ENCODE measurements at regions not wholly inside any gene's neighbourhood (a gene's known extent, or its start where the extent isn't known, plus 50 kb on each side); places are given as distances from the start of the nearest gene placed in this dataset.
"Not testable (repeated sequence)": the region's sequence is repeated elsewhere in the genome, so short reads cannot be mapped to it uniquely, and the experiment has no call there.

DNA sequence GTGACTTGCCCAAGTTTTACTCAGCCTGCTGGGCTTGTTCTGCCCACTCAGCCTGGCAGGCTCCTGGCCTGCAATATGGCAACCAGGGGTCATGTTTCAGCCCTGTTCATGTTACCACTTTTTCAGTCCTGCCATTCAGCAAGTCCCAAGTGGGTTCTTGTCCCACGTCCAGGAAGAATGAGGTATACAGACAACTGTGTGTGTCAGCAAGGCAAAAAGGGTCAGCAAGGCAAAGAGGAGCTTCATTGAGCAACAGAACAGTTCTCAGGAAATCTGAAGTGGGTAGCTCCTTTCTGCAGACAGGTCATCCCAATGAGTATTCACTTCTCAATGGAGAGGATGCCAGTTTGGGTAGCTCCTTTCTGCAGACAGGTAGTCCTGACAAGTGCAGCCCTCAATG is 1233.3 kb upstream of the B3GALT2 start:
- no peaks in the 10 kb centered on the region for H3K27me3 ChIP-seq
- DNase-seq = no peak
- H3K4me1 ChIP-seq = no peaks in the 10 kb centered on the region
- intact Hi-C loops (cut with DNase I; ENCODE audit: low total_unique reads) = no loop called here
- H3K36me3 ChIP-seq = no peaks in the 10 kb centered on the region
- H3K9me3 ChIP-seq = peaks cover 0 to 10% (median 0%) of the 10 kb centered on the region in 3 donors
- H3K27ac ChIP-seq = no peak overlapping the region
- no peak overlapping the region for H3K4me3 ChIP-seq
- TF ChIP-seq, protein P1, sequence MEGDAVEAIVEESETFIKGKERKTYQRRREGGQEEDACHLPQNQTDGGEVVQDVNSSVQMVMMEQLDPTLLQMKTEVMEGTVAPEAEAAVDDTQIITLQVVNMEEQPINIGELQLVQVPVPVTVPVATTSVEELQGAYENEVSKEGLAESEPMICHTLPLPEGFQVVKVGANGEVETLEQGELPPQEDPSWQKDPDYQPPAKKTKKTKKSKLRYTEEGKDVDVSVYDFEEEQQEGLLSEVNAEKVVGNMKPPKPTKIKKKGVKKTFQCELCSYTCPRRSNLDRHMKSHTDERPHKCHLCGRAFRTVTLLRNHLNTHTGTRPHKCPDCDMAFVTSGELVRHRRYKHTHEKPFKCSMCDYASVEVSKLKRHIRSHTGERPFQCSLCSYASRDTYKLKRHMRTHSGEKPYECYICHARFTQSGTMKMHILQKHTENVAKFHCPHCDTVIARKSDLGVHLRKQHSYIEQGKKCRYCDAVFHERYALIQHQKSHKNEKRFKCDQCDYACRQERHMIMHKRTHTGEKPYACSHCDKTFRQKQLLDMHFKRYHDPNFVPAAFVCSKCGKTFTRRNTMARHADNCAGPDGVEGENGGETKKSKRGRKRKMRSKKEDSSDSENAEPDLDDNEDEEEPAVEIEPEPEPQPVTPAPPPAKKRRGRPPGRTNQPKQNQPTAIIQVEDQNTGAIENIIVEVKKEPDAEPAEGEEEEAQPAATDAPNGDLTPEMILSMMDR (IDR thresholded peaks at IDR 0.05) = no peak

DNA sequence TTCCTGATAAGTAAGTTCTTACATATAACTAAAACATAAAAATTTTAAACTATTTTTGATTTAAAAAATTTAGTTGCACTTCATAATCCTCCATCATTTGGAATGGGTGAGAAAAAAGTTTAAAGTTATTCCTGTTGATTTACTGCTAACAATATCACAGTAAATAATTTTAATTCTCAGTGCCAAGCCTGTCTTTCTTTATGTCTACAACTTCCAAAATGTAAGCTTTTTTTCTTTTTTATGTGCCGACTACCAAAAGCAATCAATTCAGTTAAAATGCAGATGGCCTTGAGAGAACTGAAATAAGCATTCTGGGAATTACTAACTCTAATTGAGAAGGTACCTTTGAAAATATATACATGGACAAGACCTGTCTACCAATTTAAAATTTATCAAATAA is 1224.3 kb upstream of the B3GALT2 start:
- Histone ChIP-seq H3K4me1 (no peaks in the 10 kb centered on the region), H3K27me3 (no peaks in the 10 kb centered on the region), H3K4me3 (no peak overlapping the region), H3K9me3 (peaks cover 0 to 6% (median 0%) of the 10 kb centered on the region in 3 donors), H3K27ac (no peak overlapping the region), H3K36me3 (no peaks in the 10 kb centered on the region)
- TF ChIP-seq, protein P1 (IDR thresholded peaks at IDR 0.05) = no peak
- no peak for DNase-seq
- intact Hi-C loops (cut with DNase I; ENCODE audit: low total_unique reads) = no loop called here

DNA sequence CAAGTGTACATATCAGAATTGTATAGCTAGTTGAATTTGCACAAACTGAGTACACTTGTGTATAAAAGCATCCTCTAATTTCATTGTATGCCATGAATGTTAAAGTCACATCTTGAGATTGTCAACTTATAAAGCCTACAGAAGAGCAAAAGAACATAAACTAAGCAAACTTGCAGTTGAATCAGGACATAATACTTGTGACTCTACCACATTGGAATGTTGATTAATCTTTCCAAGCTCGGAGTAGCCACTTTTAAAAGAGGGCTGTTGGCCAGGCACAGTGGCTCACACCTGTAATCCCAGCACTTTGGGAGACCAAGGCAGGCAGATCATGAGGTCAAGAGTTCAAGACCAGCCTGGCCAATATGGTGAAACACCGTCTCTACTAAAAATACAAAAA is 1220.8 kb upstream of the B3GALT2 start:
- H3K4me3 ChIP-seq; DNase-seq; H3K27me3 ChIP-seq; intact Hi-C loops (cut with DNase I; ENCODE audit: low total_unique reads); H3K4me1 ChIP-seq; H3K9me3 ChIP-seq; H3K27ac ChIP-seq; H3K36me3 ChIP-seq: not testable (repeated sequence)

DNA sequence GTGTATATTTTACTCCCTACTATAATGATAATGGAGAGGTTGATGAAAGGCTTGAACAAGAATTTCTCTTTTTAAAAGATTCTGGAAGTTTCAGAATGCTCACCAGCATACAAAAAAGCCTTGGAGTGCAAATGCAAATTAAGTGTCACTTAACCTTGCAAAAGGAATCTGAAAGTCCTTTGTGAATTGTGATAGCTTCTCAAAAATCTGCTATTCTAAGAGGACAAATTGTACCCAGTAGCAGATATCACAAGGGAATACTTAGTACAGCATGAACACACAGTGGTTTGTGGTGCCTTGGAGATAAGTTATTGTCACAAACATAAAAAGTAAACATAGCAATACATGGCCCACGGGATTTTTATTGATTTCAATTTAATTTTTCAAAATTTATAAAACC is 1208.3 kb upstream of the B3GALT2 start:
- intact Hi-C loops (cut with DNase I; ENCODE audit: low total_unique reads) = no loop called here
- Histone ChIP-seq H3K27me3 (no peaks in the 10 kb centered on the region), H3K27ac (no peak overlapping the region), H3K36me3 (no peaks in the 10 kb centered on the region), H3K4me3 (no peak overlapping the region), H3K4me1 (no peaks in the 10 kb centered on the region), H3K9me3 (no peaks in the 10 kb centered on the region)
- TF ChIP-seq, protein P1 (IDR thresholded peaks at IDR 0.05) = no peak
- no peak for DNase-seq

DNA sequence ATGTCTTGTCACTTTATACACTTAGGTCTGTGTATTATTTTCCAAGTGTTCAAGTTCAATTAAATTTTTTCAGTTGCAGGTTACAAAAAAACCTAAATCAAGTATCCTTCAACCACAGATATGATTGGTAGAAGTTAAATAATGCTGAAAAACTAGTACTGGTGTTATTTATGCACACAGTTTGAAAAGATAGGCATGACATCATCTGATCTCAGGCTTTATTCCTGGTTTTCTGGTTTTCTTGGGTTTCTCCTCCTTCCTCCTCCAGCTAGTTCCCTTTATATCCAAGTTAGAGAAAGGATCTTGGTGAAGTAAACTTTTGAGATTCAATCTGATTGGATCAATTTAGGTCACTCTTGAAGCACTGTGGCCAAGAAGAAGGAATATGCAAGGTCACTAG is 1201.1 kb upstream of the B3GALT2 start:
- intact Hi-C loops (cut with DNase I; ENCODE audit: low total_unique reads) = no loop called here
- TF ChIP-seq, protein P1 (IDR thresholded peaks at IDR 0.05) = no peak

DNA sequence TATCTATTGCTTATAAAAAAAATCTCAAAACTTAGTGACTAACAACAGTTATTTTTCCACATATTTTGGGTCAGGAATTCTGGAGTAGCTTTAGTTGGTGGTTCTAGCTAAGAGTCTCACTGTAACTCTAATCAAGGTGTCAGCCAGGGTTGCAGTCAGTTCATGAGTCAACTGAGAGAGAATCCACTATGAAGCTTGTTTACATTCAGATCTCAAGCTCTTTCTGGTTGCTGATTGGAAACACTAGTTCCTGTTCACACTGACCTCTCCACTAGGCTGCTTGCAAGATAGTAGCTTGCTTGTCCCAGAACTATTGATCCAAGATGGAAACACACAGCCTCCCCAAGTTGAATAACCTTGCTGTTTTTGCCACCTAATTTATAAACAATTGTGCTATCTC is 1192.1 kb upstream of the B3GALT2 start:
- no peaks in the 10 kb centered on the region for H3K27me3 ChIP-seq
- H3K27ac ChIP-seq = no peak overlapping the region
- no peak for DNase-seq
- H3K36me3 ChIP-seq = no peaks in the 10 kb centered on the region
- H3K4me1 ChIP-seq = no peaks in the 10 kb centered on the region
- TF ChIP-seq, protein P1 (IDR thresholded peaks at IDR 0.05) = no peak
- no peak overlapping the region for H3K4me3 ChIP-seq
- no peaks in the 10 kb centered on the region for H3K9me3 ChIP-seq
- intact Hi-C loops (cut with DNase I; ENCODE audit: low total_unique reads) = no loop called here

More for the DNA sequence above, 1201.1 kb upstream of the B3GALT2 start:
- Histone ChIP-seq H3K9me3 (no peaks in the 10 kb centered on the region), H3K27ac (no peak overlapping the region), H3K27me3 (no peaks in the 10 kb centered on the region), H3K4me3 (no peak overlapping the region), H3K4me1 (no peaks in the 10 kb centered on the region), H3K36me3 (no peaks in the 10 kb centered on the region)
- DNase-seq = no peak

Data from tibial artery (tissue), 4 donors.